HG02870 (cell line): ENCODE measurements at regions not wholly inside any gene's neighbourhood (a gene's known extent, or its start where the extent isn't known, plus 50 kb on each side); places are given as distances from the start of the nearest gene placed in this dataset.

Experiments
- ATAC-seq: cut with Tn5 transposase; IDR thresholded peaks from one replicate; pipeline ENCODE4 v1.9.1; 2021; ENCODE audit warnings: mild to moderate bottlenecking, moderate library complexity; ENCODE audit not compliant: unreplicated experiment

DNA sequence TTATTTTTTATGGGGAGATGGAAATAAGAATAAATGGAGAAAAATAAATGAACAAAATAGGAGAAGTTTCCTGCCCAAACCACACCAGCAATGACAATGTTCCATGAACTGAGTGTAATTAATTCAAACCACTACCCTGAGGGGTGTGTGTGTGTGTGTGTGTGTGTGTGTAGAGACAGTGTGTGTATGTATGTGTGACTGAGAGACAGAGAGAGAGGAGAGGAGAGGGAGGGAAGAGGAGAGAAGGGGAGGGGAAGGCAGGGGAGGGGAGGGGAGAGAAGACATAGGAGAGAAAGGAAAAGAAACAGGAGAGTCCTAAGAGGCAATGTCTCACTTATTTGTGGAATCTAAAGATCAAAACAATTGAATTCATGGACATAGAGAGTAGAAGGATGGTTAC is 65.0 kb upstream of the POU2AF1 start:
- no peak for ATAC-seq

DNA sequence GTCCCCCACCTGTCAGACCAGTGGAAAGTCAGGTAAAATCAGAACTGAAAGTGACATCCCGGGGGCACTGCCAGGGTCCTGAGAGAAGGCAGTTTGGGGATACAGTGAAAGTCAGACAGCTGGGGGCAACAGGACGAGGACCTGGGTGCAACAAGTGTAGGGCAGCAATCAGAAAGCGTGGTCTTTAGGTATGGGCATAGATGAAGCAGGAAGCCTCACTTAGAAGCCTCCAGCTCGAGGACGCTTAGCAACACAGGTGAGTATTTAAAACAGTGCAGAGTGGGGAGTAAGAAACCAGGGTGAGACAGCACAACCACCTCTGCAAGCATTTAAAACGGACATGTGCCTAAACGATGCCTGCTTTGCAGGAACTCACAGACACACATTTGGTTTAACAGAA is 64.6 kb upstream of the POU2AF1 start:
- no peak for ATAC-seq

DNA sequence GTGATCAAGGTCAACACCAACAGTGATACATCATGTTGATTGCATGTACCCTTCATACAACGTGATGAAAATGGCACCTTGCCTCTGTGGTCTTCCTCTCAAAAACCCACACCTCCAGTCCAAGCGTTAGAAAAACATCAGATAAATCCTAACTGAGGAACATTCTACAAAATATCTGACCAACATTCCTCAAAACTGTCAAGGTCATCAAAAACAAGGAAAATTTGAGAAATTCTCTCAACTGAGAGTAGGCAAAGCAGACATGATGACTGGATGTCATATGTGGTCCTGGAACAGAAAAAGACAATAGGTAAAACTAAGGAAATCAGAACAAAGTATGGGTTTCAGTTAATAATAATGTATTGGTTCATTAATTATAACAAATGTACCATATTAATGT is 64.0 kb upstream of the POU2AF1 start:
- ATAC-seq: no peak

DNA sequence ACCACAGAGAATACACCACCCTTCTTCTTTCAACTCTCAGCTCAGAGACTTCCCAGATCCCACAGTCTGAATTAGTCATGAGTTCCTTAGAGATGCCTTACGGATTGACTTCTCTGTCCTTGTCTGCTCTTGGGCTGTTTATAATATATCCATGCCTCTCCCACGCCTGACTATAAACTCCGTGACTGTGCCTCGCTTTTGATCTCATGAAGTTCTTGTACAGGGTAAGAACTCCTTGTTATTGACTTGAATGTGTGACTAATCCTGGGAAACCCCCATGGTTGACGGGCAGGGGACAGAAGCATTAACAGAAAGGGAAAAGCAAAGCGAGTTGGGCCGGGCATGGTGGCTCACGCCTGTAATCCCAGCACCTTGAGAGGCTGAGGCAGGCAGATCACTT is 62.4 kb upstream of the POU2AF1 start:
- no peak for ATAC-seq

GRCh38 chr11:111440416-111441205 is 61.5 kb upstream of the POU2AF1 start:
- ATAC-seq: no peak

- ATAC-seq: no peak
Observed at GRCh38 chr11:111439901-111440300, 60.8 kb upstream of the POU2AF1 start.

DNA sequence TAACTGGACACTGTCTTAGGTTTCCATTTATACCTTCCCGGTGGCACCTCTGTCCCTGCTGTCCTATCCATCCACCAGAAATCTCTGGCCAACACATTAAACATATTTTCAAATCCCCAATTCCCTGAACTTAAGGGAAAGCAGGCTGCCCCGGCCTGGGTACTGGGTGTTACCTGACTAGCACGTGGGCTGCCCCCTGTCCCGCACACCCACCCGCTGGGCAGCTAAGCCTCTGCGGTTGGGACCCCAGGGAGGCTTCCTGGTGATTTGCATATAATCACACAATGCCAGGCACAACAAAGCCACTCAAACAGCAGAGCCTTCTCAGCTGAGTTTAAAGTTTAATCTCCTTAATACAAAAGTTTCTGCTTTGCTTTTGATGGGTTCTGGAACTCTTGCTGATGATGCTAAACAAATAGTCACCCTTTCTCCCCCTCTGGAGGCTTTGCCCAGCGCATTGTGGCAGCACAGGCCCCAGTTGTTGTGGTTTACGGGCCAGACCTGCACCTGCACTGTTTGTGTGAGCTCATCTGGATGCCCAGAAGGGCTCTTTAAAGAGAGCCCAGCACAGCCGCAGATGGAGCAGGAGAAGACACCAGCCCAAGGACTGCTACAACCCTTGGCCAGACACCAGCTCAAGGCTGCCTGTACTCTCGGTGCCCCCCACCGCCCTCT is 59.9 kb upstream of the POU2AF1 start:
- ATAC-seq: no peak

GRCh38 chr11:111438168-111438567 is 59.1 kb upstream of the POU2AF1 start:
- no peak for ATAC-seq

GRCh38 chr11:111435046-111435698 is 56.1 kb upstream of the POU2AF1 start:
- no peak for ATAC-seq

DNA sequence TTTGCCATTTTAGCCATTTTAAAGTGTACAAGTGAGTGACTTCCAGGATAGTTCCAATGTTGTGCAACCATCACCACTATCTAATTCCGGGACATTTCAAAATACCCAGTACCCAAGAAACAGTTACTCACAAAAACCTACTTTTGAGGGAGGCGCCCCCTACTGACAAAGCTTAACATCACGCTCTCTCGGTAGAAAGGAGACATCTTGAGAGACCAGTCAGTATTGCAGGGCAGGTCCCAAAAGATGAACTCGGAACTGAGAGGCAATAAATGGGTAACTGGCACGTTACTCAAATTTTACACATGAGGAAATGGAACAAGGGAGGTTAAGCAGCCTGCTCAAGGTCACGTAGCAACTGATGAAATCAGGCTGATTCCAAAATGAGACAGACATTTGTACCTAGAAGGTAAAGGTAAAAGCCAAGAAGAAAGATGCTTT is 50.0 kb upstream of the POU2AF1 start:
- ATAC-seq: peak; percentile 74
